Gastrocnemius medialis (tissue), 4 donors: ENCODE measurements at regions not wholly inside any gene's neighbourhood (a gene's known extent, or its start where the extent isn't known, plus 50 kb on each side); places are given as distances from the start of the nearest gene placed in this dataset.

Experiments
- CTCF ChIP-seq, 5 experiments: fragments of 450-650 bp in 3 of 5; fragments of 200-600 bp in 2 of 5; sonication (generic) in 2 of 5; IDR thresholded peaks in 4 of 5; conservative IDR thresholded peaks in 1 of 5; 1 replicate in 4 of 5; 2 replicates in 1 of 5; pipeline ENCODE4 v1.5.1; 2016 to 2019; ENCODE audit warnings: antibody characterized with exemption in 5 of 5, mild to moderate bottlenecking in 3 of 5, moderate library complexity in 3 of 5
- POLR2A ChIP-seq, 2 donors: fragments of 450-650 bp; IDR thresholded peaks; one replicate each; pipeline ENCODE4 v1.6.1; 2017; ENCODE audit warnings: antibody characterized with exemption in 2 of 2, mild to moderate bottlenecking in 2 of 2, moderate library complexity in 2 of 2

GRCh38 chr6:106858653-106859092 is 115.9 kb downstream of the CD24 start:
- TF ChIP-seq CTCF (IDR thresholded peaks at IDR 0.05 in 4 of 5, conservative IDR thresholded peaks at IDR 0.05 in 1 of 5): no peak
- no peak for TF ChIP-seq POLR2A (IDR thresholded peaks at IDR 0.05)
